GM18519 (cell line): ENCODE measurements at regions not wholly inside any gene's neighbourhood (a gene's known extent, or its start where the extent isn't known, plus 50 kb on each side); places are given as distances from the start of the nearest gene placed in this dataset.

Source experiments
- ATAC-seq: cut with Tn5 transposase; IDR thresholded peaks from one replicate; pipeline ENCODE4 v1.9.1; 2021; ENCODE audit warnings: mild to moderate bottlenecking, moderate library complexity; ENCODE audit not compliant: unreplicated experiment, low FRiP score

DNA sequence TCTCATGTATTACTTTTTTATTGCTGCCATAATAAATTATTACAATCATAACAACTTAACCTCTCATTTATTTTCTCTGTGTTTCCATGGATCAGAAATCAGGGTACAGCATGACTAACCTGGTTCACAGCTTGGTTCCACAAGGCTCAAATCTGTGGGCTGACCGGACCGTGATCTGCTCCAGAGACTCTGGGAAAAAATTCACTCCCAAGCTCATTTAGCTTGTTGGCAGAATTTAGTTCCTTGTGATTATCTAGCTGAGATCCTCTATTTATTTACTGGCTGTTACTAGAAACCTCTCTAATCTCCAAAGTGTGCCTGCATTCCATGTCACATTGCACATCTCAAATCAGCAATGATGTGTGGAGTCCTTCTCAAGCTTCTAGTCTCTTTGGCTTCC lies 386.6 kb downstream of the DIPK2A start:
- no peak for ATAC-seq

DNA sequence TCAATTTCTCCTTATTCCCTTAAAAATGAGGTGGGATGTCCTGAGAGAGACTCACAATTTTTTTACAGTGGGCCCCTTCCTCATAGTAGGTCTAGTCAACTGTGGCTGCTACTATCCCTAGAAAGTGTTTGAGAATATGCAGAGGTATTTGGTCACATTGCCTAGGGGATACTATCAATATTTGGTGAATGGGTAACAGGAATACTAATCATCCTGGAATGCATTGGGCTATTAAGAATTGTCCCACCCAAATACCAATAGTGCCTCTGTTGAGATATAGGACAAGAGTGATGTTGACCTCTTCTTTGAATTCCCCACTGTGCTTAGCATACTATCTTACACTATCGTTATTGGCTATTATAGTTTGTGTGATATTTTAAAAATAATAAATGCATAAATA lies 389.4 kb downstream of the DIPK2A start:
- no peak for ATAC-seq

DNA sequence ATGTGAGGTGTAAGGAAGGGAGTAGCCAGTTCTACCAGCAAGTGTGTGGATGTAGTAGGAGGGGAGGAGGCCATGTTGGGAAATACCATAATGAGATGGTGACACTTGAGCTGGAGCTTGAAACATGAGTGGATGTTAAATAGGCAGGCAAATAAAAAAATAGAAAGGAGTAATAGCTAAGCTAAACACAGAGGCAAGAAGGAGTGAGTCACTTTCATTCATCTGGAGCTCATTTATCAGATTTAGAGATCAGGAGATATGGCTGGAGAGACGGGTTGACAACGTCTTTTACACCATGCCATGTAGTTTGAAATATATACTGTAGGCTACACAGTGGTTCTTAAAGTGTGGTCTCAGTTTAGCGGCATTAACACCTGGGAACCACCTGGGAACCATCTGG lies 390.5 kb downstream of the DIPK2A start:
- ATAC-seq: no peak

DNA sequence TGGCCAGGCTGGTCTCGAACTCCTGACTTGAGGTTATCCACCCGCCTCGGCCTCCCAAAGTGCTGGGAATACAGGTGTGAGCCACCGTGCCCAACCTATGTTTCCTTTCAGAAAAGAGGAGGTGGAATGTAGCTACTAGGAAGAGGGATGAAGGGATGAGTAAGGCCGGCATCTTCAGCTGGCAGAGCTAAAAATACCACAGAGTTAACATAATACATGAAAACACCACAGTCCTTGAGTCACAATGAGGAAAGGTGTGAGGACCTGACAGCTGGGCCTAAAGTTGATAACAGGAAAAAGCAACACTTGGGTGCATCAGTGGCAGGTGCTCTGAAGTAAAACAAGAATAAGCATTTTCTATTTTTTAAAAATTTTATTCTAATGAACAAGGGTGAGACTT lies 392.2 kb downstream of the DIPK2A start:
- ATAC-seq: no peak

DNA sequence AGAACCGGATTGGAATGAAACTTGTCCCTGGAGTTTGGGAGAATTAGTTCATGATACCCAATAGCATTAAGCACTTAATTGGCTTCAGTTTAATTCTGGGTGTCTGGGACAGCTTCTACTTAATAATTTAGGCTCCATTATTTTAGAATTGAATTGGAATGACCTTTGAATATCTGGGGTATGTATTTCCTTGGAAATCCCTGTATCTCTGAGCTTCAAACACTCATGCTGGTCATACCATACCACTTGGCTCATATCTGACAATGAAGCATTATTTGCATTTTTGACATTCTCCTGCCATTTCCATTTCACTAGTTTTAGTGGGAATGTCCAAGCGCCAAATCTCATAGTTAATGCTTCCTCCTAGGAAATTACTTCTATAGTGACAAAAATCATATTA lies 393.1 kb downstream of the DIPK2A start:
- no peak for ATAC-seq

DNA sequence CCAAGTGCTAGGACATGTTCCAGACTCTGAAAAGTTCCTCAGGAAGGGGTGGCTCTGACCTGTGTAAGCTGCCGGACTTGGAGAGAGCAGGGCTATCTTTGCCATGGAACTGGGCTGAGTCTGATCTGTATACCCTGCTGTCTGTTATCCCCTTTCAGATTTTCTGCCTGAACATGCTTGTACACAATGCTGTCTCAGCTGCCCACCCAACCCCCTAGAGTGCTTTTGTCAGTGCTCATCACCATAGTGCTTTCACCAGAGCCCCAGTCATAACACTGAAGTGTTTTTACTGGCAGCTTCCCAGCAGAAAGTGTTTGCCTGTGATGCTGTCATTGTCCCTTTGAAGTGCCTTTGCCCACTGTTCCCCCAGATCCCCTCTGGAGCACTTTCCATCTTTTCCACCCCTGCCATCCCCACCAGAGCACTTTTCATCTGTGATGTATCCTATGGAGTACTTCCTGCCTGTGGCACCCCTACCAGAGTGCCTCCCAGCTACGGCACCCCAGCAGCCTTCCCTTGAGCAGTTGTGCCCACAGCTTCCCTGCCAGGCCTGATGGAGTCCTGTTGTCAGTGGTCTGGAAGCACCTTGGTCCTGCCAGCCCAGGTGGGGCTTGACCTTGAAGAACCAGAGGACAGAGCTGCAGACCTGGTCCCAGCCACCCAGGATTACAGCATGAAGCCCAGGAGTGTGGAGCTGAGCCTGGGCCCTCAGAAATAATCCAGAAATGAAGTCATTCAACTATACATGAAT lies 397.7 kb downstream of the DIPK2A start:
- ATAC-seq: no peak

DNA sequence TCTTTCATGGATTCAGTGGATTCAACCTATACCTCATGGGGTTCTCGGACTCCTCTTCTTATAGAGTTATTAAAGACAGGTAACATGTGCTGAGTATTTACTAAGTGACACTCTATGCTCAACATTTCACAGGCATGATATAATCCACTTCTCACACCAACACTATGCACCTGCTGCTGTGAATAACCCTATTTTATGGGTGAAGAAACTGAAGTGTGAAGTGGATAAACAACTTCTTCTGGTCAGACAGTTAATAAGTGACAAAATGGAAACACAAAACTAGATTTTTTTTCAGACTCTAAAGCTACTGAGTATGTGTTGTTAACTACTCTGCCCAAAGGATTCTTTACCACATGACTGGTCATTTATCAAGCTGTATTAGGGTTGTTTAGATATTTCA lies 403.5 kb downstream of the DIPK2A start:
- no peak for ATAC-seq

DNA sequence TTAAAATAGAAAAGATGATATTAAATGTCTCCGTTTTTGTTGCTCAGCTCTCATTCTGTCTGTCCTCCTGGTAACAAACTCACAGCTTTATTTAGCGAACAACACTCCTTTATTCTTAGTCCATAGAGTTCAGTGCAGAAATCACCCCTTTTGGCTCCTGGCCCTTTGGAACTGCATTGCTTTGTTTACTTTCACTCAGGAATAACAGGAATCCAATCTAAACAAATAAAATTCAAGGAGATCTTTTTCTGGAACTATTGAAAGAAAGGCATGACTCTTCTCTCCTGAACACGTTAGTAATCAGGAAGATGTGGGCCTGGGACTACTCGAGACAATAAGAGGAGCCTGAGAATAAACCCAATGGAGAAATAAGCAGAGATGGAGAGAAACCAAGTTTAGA lies 409.2 kb downstream of the DIPK2A start:
- ATAC-seq: no peak

DNA sequence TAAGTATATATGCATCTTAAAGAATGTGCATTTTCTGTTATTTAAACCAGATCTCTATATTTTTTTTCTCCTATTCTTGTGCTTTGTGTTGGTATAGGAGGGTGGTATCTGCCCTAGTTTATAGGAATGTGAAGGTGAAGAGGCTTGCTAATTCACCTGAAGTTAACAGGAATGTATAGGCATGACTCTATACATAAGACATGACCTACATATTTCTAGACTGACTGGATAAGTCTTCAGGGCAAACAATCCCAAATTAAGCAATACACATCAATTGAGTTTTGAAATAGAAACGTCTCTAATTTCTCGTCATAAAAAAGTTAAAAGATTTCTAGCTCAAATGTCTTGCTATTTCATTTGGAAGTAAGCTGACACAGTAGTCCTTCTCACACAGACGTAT lies 410.0 kb downstream of the DIPK2A start:
- ATAC-seq: no peak

DNA sequence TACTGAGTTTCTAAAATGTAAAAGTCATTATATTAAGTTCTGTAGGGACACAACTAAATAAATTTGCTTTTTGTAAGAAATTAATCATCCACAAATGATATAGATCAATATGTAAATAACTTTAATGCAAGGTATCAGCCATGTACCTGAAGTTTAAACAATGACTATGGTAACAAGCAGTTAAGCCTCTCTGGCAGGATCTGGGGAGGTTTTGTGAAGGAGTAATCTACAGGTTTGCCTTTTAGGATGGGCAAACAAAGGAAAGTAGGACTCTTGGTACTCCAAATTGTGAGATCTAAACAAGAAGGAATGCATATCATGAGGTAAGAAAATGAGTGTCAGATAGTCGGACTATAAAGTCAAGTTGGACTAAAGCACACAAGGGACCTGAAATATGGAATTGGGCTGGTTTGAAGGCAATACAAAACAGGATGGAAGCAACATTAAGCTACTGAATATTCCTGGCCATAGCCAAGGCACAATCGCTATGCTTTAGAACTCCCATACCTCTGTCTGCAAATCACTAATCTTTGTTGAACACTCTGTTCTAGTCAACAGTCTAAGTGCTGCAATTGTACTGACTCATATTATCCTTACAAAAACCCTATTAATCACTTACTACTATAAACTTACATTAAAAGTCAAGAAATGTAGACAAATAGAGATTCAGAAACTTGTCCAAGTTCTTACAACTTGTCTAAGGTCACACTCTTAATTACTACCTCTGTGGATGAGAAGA lies 412.8 kb downstream of the DIPK2A start:
- ATAC-seq: no peak

DNA sequence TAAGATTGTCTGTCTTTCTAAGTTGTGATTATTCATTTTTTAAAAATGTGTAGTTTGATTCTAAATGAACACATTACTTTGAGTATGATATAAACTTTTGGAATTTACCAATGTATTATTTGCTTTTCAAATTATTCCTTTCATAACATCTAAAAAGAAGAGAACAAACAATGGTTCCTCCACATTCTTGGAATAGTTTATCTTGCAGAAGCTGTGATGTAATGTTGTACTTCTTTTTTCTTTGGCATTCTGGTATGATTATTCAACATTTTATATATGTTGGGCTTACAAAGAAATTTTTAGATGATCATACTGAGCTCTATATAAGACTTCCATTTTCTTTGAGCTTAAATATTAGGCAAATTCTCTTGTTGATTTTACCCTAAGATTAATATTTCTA lies 419.2 kb downstream of the DIPK2A start:
- no peak for ATAC-seq

DNA sequence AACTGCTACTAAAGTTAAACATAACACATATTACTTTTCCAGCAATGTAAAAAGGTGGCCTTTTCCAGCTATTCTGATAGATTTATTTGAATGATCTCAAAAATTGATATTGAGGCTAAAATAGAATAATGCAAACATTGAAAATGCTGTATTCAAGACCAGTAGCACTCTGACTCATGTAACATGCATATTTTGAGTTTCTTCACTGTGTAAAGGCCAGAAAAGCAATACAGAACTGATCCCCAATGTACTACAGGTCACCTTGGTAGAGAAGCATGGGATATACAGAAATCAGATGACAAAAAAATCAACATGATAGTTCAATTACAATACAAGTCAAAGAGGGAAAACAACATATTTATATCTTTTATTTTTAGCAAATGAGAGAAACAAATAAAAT lies 419.6 kb downstream of the DIPK2A start:
- no peak for ATAC-seq

DNA sequence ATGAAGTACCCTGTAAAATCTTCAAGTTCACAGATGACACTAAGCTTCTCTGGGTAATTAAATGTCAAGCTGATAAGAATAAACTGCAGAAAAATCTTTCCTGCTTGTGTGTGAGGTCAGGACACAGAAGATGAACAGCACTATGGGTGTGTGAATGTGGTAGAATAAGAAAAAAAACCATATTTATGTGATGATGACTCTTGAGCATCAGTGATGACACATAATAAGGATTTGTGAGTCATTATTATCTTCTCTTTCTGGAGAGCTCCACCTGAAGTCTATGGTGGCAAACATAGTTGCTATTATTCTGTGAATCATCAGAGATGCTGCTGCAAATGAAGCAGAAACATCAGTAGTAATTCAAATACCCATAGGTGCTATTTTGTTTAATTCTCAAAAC lies 422.4 kb downstream of the DIPK2A start:
- no peak for ATAC-seq

DNA sequence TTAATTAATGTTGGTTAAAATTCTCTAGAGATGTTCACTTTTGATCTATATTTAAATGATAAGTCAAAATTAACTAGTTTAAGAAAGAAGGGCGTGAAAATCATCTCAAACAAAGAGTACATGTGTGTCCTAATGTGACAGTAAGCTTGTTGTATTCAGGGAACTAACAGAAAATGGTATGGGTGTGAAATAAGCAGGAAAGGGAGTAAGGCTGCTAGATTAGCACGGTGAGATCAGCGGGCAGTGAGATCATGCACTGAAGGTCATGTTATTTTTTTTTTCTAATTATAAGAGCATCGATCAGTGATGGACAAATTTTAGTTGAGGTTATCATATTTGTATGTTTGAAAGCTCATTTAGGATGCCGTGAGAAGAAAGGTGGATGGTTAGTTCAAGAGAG lies 430.8 kb downstream of the DIPK2A start:
- ATAC-seq: no peak

DNA sequence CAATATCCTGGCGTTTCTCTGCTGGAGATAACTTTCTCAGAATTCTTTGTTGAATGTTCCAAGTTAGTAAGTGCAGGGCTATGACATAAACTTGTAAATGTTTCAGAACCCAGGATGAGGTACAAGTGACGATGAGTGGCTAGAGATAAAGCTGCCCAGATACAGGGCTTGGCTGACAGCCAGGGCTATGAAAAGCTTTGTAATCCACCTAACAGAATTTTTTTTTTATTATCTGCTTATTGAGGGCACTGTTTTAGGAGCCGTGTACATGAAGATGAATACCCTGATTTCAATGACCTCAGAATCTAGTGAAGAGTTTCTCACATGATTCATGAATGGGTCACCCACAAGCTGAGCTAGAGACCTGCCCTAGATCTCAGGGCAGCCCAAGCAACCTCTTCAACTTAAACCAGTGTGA lies 431.4 kb downstream of the DIPK2A start:
- ATAC-seq: no peak

DNA sequence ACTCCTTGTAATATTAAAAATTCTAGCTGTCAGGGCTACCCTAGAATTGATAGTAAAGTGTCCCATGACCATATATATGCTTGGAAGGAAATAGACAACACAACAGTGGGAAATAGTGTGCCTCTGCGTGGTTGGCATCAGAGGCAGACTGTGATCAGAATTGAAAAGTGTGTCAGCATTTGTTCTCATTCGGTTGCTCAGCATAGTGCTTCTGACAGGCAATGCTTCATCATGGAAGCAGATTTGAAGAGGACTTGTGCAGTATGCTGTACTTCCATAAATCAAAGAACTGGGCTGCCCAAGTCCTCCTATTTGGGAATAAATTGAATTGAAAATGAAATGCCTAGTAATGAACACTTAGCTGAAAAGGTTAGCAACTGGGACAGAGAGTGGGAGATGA lies 435.7 kb downstream of the DIPK2A start:
- no peak for ATAC-seq

DNA sequence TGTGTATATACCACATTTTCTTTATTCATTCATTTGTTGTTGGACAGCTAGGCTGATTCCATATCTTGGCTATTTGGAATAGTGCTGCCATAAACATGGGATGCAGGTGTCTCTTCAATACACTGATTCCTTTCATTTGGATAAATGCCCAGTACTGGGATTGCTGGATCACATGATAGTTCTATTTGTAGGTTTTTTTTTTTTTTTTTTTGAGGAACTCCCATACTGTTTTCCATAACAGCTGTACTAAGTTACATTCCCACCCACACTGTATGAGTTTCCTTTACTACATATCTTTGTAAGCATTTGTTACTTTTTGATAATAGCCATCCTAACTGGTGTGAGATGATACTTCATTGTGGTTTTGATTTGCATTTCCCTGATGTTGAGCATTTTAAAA lies 437.7 kb downstream of the DIPK2A start:
- ATAC-seq: no peak

DNA sequence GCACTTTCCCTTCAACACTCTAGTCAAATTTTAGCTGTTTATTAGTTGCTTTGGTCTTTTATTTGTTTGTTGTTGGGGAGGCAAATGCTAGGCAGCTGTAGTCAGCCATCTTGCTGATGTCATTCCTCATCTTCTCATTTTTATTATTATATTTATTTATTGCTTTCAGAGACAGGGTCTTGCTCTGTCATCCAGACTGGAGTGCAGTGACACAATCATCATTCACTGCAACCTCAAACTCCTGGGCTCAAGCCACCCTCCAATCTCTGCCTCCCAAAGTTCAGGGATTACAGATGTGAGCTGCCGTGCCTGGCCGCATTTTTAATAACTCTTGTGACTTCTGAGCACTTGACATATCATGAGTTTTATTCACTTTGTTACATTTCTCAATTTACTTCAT lies 441.4 kb downstream of the DIPK2A start:
- no peak for ATAC-seq

DNA sequence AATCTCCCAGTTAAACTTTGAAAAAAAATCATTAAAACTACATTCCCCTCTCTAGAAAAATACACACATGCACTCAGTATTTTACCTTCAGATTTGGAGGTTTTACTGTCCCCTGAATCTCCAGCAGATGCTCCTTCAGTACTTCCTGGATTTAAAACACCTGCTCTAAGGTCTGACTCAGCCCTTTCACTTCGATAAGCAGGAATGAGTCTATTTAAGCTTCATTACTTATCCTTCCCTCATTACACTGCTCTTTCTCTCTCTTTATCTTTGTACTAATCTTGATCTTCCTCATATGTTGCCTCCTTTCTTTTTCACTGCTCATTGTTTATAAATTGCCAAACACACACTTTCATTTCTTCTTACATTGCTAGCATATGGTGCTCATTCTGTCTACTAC lies 443.9 kb downstream of the DIPK2A start:
- ATAC-seq: no peak

DNA sequence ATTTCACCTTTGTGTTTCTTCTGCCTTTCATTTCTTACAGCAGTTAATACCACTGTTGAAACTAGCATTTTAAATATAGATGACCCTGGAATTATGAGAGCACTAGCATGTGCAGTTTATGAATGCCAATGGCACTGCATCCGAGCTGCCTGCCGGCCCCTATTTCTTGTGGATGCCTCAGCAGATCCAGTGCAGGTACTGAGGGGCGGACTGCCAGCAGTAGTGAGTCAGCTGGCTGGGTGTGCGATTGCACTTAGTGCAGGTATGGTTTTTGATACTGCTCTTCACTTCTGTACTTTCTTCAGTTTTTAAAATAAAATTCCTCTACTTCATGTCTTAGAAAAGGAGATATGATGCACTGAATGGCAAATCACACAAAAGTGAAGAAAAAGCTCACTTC lies 453.0 kb downstream of the DIPK2A start:
- ATAC-seq: no peak

DNA sequence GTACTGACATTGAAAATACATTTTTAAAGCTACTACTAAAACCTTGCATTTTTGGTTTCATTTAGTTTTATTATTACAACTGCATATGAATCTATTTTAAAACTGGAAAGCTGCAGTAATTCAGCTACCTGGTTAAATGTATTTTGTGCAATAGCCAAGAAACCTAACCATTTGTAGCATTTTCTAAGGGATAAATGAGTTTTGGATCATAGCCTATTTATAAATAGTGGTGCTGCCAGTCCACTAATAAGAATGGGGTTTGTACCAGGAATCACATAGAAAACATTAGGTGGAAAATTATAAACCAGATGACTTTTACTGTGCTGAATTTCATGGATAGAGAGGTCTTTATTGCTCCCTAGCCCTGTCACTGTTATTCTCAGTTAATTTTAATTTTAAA lies 454.7 kb downstream of the DIPK2A start:
- ATAC-seq: no peak

DNA sequence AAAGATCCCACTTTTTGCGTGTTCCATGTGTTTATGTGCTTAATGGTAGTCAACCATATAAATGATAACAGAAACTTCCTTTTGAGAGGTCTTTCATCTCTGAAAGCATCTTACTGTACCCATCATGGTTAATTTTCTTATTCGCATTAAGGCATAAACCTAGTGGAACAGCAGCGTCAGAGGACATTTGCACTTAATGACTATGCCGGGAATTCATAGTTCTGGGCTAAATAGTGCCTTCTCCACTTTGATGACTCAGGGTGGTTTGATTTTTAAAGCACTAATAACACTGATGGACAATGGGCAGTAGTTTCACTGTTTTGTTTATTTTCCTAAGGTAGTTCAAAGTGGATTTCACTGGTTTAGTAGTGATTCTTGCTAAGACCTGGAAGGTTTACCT lies 455.3 kb downstream of the DIPK2A start:
- no peak for ATAC-seq
